Hematopoietic multipotent progenitor cell treated with erythropoietin and hydrocortisone succinate and interleukin-3 and kit ligand, for 17 days (in vitro differentiated cells): ENCODE measurements at regions not wholly inside any gene's neighbourhood (a gene's known extent, or its start where the extent isn't known, plus 50 kb on each side); places are given as distances from the start of the nearest gene placed in this dataset.

ENCODE experiments used
- DNase-seq: peaks from one replicate; pipeline ENCODE4 v3.0.0-alpha.2; 2015; ENCODE audit warnings: low spot score

DNA sequence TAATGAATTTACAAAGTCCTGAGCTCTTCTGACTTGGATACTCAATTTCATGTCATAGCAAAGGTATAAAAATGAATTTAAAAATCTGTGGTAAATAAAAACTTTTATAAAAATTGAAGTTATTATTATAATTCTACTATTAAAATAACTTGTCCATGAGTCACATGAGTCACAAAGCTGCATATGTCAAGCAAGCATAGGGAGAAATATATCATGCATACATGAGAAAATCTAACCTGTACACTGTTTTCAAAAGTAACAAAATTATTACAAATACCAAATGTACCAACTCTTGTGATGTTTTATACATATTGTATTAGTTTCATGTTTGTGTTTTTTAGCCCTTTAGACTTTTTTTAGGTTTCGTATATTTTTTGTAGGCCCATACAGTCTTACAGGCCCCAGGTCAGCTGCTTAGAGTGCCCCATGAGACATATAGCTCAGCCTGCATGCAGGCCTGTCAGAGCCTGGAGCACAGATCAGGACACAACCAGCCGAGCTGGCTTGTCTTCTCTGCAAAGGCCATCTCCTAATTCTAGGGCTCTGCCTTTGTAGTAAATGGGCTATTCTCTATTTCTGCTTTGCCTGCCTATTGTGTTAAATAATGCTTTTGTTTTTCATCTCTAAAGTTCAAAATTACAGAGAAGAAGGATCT is 818.7 kb upstream of the TENM3 start:
- no peak for DNase-seq

DNA sequence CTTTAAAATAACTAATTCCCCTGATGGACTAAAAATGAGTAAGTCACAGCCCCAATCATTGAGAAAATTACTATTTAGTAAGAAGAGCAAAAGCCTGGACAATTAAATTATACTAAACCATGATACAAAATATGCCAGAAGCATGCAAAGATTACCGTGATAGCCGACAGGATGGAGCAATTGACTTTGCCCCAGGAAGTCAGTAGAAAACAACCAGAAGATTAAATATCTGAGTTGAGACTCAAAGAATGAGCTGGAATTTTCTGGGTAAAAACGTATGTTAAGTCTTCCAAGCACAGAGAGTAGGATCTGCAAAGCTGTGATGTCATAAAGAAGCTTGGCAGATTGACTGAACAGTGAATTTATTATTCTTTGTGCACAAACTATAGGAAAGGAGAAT is 816.1 kb upstream of the TENM3 start:
- DNase-seq: no peak

DNA sequence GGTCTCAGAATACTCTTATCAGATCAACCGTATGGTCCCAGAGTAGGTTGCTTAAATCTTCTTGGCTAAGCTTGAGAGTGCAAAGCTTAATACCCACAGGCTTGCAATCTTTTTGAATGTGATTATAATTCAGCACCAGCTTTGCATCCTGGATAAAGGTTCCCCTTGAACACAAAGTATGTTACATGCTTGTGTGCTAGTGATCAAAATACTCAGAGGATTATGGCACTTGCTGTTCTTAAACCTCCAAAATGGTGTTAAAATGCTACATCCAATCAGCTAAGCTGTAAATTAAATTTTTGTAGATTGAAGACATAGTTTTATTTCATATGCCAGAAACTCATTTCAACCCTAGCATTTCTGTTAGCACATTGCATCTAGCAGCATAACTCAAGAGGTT is 812.2 kb upstream of the TENM3 start:
- no peak for DNase-seq

DNA sequence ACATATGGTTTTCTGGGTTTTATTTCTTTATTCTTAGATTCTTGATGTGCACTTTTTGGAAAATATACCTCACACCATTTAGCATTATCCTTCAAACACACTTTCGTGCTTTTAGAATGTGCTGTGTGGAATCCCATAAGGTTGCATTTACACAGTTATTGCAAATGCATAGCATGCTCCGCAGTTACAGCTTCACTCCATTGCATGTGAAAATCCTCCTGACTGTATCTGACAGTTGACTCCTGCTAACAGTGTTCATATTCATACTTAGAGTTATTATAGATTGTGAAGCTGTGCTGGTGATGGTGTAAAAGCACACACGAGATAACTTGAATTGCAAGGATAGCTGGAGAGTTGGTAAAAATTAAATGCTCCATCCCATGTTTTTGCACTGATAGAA is 811.5 kb upstream of the TENM3 start:
- DNase-seq: no peak

DNA sequence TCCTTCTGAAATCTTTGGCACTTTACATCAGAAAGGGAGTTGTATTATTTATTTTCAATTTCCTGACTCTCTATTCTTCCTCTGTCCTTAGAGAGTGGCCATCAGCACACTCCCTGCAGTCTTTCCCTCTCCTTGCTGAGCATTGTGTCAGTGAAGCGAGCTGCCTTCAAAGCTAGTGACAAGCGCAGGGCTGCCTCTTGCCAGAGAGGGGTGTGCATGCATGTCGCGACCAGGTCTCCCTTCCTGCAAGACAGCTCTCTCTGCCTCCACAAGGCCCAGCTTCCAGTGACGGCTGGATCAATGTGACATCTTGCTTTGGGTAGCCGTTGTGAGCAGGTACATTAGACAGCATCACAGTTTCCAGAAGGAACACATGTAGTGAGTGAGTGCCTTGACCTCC is 810.9 kb upstream of the TENM3 start:
- no peak for DNase-seq

DNA sequence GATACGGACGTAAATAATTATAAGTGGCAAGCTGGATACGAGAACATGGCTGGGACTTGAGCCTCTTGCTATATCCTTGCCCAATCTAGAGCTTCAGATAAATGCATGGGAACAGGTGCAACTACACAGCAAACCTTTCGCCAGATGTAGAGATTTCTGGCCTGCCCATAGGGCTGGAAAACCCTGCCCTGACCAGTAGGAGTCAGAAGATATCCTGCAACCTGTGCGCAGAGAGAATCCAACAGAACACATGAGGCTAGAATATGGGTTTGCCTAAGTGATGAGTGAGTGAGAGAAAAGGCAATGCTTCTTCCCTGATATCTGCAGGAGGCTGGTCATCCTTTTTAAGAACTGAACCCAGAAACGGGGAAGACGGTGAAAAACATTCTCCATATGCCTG is 805.3 kb upstream of the TENM3 start:
- DNase-seq: no peak

DNA sequence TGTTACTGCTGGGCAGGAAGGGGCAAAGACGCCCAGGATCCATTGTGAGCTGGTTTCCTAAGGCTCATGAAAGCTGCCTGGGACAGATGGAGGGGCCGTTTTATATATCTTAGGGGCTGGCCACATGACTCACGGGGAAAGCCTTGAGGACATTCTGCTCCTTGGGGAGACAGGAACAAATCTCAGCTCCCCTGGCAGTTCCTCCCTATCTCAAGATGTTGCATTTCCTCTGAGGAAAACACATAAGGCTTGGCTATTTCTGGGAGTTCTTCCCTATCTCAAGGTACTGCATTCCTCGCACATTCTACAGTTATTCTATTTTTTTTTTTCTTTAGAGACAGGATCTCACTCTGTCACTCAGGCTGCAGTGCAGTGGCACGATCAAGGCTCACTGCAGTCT is 804.6 kb upstream of the TENM3 start:
- DNase-seq: no peak

DNA sequence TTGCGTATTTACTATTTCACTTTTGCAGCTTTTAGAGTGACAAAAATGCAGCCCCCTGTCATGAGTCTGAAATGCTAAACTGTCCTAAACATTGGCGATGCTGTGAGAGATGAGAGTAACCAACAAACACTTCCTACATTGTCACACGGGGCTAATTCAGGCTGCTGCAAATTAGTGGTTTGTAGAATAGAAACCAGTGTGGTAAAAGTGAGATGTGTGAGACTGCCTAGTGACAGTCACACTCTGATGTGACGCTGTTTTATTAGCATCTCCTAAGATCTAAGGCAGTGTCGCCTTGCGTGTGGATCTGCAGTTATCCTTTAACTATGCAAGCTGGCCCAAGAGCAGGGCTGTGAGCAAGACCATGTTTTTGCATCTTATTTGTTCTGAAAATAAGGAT is 800.2 kb upstream of the TENM3 start:
- no peak for DNase-seq

DNA sequence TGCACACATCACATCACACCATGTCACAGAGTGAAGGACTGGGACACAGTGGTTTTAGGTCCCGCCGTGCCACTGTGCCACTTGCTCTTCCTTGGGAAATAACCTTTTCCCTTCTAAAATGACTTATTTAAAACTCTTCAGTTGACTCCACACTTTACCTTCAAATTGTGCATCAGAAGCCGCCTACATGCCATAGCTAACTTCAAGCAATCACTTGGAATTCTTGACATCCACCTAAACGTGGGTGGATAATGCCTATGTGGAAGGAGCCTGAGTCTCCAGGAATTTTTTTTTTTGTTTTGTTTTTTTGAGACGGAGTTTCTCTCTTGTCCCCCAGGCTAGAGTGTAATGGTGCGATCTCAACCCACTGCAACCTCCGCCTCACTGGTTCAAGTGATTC is 777.4 kb upstream of the TENM3 start:
- no peak for DNase-seq

DNA sequence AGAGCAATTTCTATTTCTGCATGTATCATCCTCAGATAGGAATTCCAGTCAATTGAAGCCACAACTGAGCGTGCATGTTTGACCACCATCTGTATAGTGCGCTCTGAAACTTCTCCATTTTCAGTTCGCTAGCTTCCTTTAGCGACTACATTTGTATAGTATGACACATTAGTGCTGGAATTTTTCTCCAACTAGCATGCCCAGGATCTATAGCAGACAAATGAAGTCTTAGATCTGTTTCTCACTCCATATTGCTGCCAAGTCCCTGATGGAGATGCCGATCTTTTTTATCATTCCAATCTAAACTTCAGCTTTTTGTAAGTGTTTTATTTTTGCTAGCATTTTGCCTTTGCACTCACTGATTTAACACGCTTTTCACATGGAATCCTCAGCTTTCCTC is 774.8 kb upstream of the TENM3 start:
- no peak for DNase-seq

DNA sequence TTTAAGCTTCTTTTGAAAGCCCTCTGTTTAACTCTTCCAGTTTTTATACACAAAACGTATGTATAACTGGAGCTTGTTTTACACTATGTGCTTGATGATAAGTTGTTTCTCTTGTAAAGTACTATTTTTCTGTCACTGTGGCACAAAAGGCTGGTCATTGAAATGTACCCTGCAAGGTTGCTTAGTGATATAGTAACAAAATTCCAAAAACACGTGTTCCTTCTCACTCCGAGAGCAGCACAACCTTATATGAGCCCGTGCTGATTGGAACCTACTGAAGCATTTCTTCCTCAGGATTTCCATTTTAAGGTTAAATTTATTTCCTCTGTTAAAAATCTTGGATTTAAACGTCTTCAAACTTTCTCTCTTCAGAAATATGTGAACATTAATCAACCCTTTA is 772.9 kb upstream of the TENM3 start:
- no peak for DNase-seq

DNA sequence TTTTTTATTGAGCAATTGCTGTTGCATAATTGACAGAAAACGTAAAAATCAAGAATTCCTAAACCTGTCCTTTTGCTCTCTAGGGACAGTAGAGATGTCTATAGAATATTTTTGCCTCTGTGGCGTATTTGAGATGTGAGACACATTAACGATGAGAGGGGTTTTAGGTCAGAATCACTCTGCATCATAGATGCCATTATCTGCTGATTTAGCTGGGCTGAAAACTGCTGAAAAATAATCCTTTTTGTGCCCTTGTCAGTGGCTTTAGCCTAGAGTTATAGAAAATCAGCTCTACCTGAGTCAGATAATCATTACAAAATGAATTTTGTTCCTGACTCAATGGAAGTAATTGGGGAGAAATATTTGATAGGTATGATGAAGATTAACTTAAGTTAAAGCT is 767.8 kb upstream of the TENM3 start:
- DNase-seq: no peak

DNA sequence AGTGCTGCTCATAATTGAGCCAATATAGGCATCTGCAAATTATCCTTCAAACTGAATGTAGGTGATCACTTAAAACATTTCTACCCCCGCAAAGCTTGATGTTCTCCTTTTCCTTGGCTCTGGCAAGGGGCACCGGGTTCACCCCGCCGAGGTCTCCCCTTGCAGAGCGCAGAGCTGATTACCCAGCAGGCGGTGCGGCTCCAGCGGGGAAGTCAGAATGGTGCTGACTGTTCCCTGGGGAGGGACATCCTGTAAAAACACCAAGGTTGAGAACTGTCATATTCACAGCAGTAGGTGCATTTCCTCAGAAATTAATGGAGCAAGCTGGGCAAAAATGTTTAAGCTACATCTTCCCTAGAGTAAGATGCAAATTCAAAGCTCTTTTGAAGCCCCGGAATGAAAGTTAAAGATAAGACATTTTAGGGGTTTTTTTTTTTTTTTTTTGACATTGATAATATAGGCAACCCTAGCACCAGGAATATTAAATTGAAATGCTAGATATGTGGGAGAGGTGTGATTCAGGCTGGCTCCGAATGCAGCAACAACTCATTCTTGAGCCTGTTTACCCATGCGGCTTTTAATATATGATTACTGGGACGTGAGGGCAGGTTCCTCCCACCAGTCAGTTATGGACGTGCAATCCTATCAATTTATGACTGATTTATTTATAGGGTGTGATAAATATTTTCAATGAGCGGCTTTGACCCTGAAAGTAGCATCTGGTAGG is 767.3 kb upstream of the TENM3 start:
- DNase-seq: no peak

DNA sequence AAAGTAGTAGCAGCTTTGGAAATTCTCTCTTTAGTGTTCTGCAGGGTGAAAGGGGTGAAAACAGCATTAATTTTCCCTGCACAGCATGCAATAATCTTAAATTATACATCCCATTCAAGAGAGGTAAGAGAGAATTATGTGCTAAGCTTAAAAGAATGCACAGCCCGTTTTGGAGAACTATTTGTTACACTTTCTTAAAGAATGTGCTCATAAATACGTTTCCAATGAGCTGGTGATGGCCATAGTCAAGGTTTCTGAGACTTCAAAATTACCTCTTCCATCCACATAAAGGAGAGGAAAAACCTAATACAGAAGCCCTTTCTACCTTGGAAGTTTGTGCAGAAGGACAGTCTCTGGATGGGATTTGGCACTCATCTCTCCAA is 766.7 kb upstream of the TENM3 start:
- no peak for DNase-seq

DNA sequence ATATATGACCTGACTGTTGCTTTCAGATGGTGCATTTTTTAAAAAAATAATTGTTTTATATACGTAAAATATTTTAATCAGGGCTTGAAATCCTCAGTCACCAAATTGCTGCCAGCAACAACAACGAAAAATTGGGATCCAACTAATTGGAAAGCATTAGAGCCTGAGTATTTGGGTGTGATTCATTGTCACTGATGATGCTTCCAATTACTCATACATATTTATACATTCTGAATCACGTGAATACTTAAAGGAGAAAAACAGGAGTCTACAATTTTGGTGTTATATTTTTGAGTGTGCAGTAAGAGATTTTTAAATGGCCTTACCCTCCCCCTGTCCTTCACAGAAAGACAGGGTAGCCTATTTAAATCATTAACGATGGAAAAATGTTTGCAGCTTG is 765.6 kb upstream of the TENM3 start:
- DNase-seq: no peak

DNA sequence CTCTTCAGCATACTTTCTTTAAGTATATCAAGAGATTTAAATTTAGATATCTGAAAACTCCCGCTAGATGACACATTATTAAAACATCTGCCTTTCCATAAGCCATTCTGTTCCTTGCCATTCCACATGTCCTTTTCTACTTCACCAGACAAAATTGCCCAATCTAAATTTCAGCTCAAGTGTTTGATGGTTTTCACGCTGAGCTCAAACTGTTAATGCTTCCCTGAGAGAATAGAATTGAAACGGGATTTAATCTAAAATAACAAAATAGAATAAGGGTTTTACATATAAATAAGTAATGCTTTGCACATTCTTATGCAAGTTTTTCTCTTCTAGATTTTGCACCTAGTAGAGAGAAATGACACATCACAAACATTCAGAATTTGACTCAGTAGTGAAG is 764.5 kb upstream of the TENM3 start:
- DNase-seq: no peak

DNA sequence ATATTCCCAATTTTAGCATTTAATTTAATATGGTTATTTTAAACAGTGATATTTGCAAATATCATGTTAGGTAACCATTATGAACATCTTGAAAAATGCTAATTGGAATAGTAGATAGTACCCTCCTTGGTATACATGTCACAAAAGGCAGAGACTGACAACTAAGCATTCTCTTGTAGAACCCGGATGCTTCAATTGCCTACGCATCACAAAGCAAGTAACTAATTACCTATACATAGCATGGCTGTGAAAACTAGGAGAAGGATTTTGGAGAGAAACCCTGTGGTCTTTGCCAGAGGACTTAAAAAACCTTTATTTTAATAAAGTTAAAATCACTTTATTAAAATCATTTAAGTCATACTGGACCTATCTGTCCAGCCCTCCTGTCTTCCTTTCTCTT is 764.1 kb upstream of the TENM3 start:
- DNase-seq: no peak

DNA sequence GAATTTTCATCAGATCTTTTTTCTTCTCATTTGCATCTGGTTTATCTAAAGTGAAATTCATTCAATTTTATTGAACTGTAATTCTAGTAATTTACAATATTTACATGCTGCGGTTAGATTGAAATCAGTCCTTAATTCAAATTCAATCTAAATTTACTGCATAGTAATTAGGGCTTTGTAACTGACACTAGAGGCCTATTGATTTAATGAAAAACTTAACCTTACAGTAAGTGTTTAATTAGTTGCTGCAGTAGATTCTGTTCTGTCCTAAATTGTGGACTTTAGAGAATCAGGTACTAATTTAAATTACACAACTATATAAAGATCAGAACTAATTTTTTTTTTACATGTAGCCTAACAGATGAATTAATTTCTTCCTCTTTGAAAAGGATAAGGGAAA is 758.8 kb upstream of the TENM3 start:
- no peak for DNase-seq

DNA sequence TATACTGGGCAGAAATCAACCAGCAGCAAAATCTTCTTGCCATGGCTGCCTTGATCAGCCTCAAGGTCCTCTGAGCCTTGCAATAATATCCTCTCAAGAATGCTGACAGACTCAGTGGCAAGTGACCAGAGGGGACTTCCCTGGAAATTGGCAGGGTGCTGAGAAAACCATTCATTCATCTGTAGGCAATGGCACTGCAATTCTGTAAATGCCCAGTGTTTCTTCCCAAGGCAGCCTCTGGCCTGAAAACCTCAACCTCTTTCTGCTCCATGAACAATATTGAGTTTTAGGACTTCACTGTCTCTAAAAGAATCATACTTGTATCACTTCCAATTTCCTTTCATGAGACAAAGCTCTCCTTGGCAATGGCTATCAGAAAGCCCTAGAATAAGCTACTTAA is 754.3 kb upstream of the TENM3 start:
- no peak for DNase-seq

DNA sequence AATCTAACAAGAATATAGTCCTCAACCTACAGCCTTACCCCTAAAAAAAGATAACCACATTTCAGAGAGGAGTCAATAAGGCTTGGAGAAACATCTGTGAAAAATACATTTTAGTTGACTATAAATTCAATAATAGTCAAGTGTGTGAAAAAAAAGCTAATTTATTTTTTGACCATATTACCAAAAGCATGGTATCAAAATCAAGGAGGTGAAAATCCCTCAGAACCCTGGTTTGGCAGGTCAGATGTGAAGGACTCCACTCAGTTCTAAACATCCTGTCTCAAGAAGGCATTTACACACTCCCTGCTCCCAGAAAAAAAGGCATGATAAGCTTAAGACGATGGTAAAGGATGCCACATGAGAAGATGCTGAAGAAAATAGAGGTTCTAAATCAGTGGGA is 745.1 kb upstream of the TENM3 start:
- DNase-seq: no peak

DNA sequence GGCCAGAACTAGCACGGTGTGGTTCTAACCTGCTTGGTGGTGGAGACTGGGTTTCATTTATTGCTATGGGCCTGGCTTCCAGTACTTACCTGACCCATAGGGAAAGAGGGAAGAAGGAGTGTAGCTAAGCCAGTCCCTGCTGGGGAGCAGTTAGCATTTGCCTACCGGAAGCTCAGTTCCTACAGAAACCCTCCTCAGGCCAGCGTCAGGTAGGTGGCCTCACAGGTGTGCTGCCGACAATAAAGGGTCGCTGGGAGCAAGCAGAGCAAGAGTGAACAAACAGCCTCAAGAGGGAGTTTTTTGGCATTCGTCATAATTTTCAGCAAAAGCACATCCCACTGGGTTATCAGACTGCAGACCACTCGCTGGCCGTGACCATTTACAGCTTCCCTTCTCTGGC is 740.6 kb upstream of the TENM3 start:
- no peak for DNase-seq

DNA sequence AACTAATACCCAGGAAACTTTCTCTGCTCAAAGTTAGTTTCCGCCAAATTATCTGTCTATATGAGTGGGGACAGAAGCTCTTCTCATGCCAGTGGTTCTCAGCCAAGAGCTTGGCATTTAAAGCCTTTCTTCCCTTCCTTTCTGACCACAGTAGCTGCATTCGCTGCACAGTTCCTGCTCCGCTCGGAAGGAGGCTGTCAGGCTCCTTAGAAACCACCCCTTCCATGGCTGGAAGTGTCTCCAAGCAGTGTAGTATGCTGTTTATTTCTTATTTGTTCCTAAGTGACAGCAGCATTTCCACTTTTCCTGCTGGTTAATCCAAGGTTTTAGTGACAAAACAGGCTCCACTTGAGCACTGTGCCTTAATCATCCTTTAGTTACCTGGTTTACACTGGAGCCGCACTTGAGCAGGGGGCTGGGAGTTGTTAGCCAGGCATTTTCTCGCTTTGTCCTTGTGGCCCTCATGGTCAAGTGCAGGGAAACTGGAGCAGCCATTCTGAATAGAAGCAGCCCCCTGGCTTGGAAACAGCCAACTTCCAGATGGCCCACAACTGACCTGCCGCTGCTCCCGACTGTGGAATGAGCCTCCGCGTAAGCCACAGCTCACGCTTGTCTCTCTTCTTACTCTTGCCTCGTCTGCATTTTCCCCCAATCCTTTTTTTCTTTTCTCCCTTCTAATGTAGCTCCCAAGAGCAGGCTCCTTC is 739.4 kb upstream of the TENM3 start:
- DNase-seq: no peak

DNA sequence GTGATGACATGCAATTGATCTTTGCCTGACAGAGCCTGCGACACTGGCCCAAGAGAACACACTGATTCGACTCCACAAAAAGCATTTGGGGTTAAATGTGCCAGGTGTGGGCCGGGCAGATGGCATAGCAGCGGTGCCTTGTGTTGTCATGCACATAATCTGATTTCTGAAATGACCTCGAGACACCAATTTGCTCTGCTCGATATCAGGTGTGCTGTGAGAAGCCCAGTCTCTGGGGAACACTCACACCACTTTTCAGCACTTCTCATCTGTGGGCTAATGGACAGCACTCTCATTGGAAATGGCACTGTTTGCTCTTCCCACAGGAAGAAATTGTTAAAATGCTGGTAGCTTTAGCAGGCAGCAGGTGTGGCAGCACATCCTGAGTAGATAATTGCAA is 738.3 kb upstream of the TENM3 start:
- DNase-seq: no peak
